Endothelial cell of umbilical vein (primary cell): ENCODE measurements at regions not wholly inside any gene's neighbourhood (a gene's known extent, or its start where the extent isn't known, plus 50 kb on each side); places are given as distances from the start of the nearest gene placed in this dataset.

Source experiments
- BruUV-seq: library from RNA; stranded (reverse); fragments of 400-500 nt; replicated peaks from 2 replicates; lab custom pipeline; 2021; lab: Mats Ljungman, UMichigan
- CTCF ChIA-PET: fragments of 300-600, 350-600 bp; sonication (Branson Sonifier 250); formaldehyde crosslinking; loops from one replicate; lab custom pipeline; 2021; ENCODE audit warnings: antibody characterized with exemption, inconsistent platforms; lab: Charles Lee
- POLR2A ChIA-PET: fragments of 300-600, 350-600 bp; sonication (Branson Sonifier 250); formaldehyde crosslinking; loops from one replicate; lab custom pipeline; 2021; ENCODE audit warnings: antibody characterized with exemption, inconsistent platforms; lab: Charles Lee
- DNase-seq: peaks from one replicate; pipeline ENCODE4 v3.0.0-alpha.2; 2011; ENCODE audit warnings: low read depth, low spot score
- FAIRE-seq: peaks from 2 replicates; lab custom pipeline; 2011; peaks lifted over from hg19 to GRCh38; lab: Jason Lieb, UNC
- H2AFZ ChIP-seq: 2 replicates; pipeline ENCODE4 v1.6.0; 2012; ENCODE audit warnings: low read depth, low read length, control low read depth, inconsistent platforms
- H3K27ac ChIP-seq: 2 replicates; pipeline ENCODE4 v1.5.1; 2011; ENCODE audit warnings: low read depth, mild to moderate bottlenecking, control low read depth, low read length, moderate library complexity; ENCODE audit not compliant: insufficient read depth
- H3K27me3 ChIP-seq, 2 experiments: 2 replicates each; pipeline versions ENCODE4 v1.6.0 to v1.6.1; 2011; ENCODE audit warnings: low read length in 2 of 2, mixed read lengths in 1 of 2; ENCODE audit not compliant: control insufficient read depth in 2 of 2, insufficient read depth in 2 of 2
- H3K36me3 ChIP-seq, 2 experiments: 2 replicates in 1 of 2; 3 replicates in 1 of 2; pipeline ENCODE4 v1.5.1; 2011; ENCODE audit warnings: low read length in 2 of 2, mild to moderate bottlenecking in 1 of 2, moderate library complexity in 1 of 2; ENCODE audit not compliant: control insufficient read depth in 2 of 2, insufficient read depth in 2 of 2; ENCODE audit errors: extremely low read depth in 1 of 2
- H3K4me1 ChIP-seq: 3 replicates; pipeline ENCODE4 v1.5.1; 2011; ENCODE audit warnings: mild to moderate bottlenecking, low read length; ENCODE audit not compliant: control insufficient read depth, insufficient read depth; ENCODE audit errors: extremely low read depth
- H3K4me2 ChIP-seq: 2 replicates; pipeline ENCODE4 v1.6.1; 2011; ENCODE audit warnings: low read length, control low read depth, mixed read lengths; ENCODE audit not compliant: insufficient read depth
- H3K4me3 ChIP-seq, 3 experiments: fragments of 200-600 bp in 1 of 3; sonication (generic), shearing (Covaris generic) in 1 of 3; replicated peaks in 1 of 3; 2 replicates each; pipeline ENCODE4 v1.5.1; 2011 to 2016; ENCODE audit warnings: control low read depth in 3 of 3, low read length in 3 of 3, mild to moderate bottlenecking in 2 of 3, inconsistent platforms in 1 of 3, low read depth in 1 of 3, moderate library complexity in 1 of 3; ENCODE audit not compliant: insufficient read depth in 1 of 3
- H3K79me2 ChIP-seq: 2 replicates; pipeline ENCODE4 v1.6.0; 2012; ENCODE audit warnings: low read length, inconsistent platforms; ENCODE audit not compliant: control insufficient read depth, insufficient read depth
- H3K9ac ChIP-seq: replicated peaks from 2 replicates; pipeline ENCODE3; 2011; ENCODE audit warnings: low read length, control low read depth; ENCODE audit not compliant: insufficient read depth; ENCODE audit errors: extremely low read depth
- H3K9me1 ChIP-seq: replicated peaks from 3 replicates; pipeline ENCODE4 v1.6.0; 2011; ENCODE audit warnings: mild to moderate bottlenecking, low read length; ENCODE audit not compliant: control insufficient read depth, insufficient read depth; ENCODE audit errors: extremely low read depth
- H3K9me3 ChIP-seq: replicated peaks from 2 replicates; pipeline ENCODE4 v1.5.1; 2012; ENCODE audit warnings: low read length, inconsistent platforms; ENCODE audit not compliant: control insufficient read depth, insufficient read depth
- H4K20me1 ChIP-seq: replicated peaks from 2 replicates; pipeline ENCODE3; 2011; ENCODE audit warnings: mild to moderate bottlenecking, low read length; ENCODE audit not compliant: control insufficient read depth, insufficient read depth; ENCODE audit errors: extremely low read depth
- EZH2 ChIP-seq: IDR thresholded peaks from 2 replicates; pipeline ENCODE4 v1.6.1; 2012; ENCODE audit warnings: borderline replicate concordance, low read depth, mild to moderate bottlenecking, moderate library complexity, low read length, inconsistent platforms; ENCODE audit not compliant: severe bottlenecking
- FOS ChIP-seq: IDR thresholded peaks from 2 replicates; pipeline ENCODE4 v1.6.1; 2011; ENCODE audit warnings: mild to moderate bottlenecking, low read length, moderate library complexity, borderline replicate concordance; ENCODE audit not compliant: insufficient read depth
- GATA2 ChIP-seq: IDR thresholded peaks from 2 replicates; pipeline ENCODE4 v1.7.0; 2011; ENCODE audit warnings: low read depth, mild to moderate bottlenecking, moderate library complexity, mixed read lengths, low read length; ENCODE audit not compliant: insufficient read length, insufficient read depth
- JUN ChIP-seq: IDR thresholded peaks from 2 replicates; pipeline ENCODE4 v1.6.1; 2011; ENCODE audit warnings: borderline replicate concordance, low read depth; ENCODE audit not compliant: insufficient read length, insufficient read depth
- MAX ChIP-seq: IDR thresholded peaks from 2 replicates; pipeline ENCODE4 v1.6.1; 2011; ENCODE audit not compliant: insufficient read depth, insufficient read length
- MYC ChIP-seq: IDR thresholded peaks from one replicate; pipeline ENCODE4 v1.6.1; 2011; ENCODE audit warnings: mild to moderate bottlenecking, low read depth, low read length
- POLR2A ChIP-seq: IDR thresholded peaks from 2 replicates; pipeline ENCODE4 v1.6.1; 2012; ENCODE audit warnings: low read depth, mild to moderate bottlenecking, control low read depth, low read length
- POLR2AphosphoS5 ChIP-seq: IDR thresholded peaks from 2 replicates; pipeline ENCODE4 v1.6.1; 2012; ENCODE audit warnings: low read depth, mild to moderate bottlenecking, control low read depth, low read length, moderate library complexity; ENCODE audit not compliant: insufficient read depth
- dilution Hi-C: fragments of 300-500 bp; cut with MboI; formaldehyde crosslinking; loops from one replicate; pipeline ENCODE4 v1.15.0; 2019; ENCODE audit warnings: low sequenced_read_pairs; ENCODE audit not compliant: extremely low pct_ligation_motif_present
- intact Hi-C: fragments of 100-400 bp; cut with micrococcal nuclease; formaldehyde crosslinking; loops from one replicate; pipeline ENCODE4 v1.10.0; 2022
- TF ChIP-seq, protein P1 (sequence below), 2 donors: IDR thresholded peaks; 1 replicate in 1 of 2; 2 replicates in 1 of 2; pipeline ENCODE4 v1.5.1; 2011; ENCODE audit warnings: low read length in 2 of 2, mild to moderate bottlenecking in 2 of 2, moderate library complexity in 2 of 2, control low read depth in 1 of 2, inconsistent platforms in 1 of 2, low read depth in 1 of 2; ENCODE audit not compliant: insufficient read depth in 1 of 2; ENCODE audit errors: extremely low read depth in 1 of 2

- H3K4me3 ChIP-seq = no peak overlapping the region
- H4K20me1 ChIP-seq = no peaks in the 10 kb centered on the region
- no peaks in the 10 kb centered on the region for H3K36me3 ChIP-seq
- POLR2A ChIA-PET = no interaction called here
- no TSS peak for BruUV-seq
- no peak overlapping the region for H2AFZ ChIP-seq
- dilution Hi-C loops (no loop called here), intact Hi-C loops (no loop called here)
- no peaks in the 10 kb centered on the region for H3K79me2 ChIP-seq
- H3K9ac ChIP-seq = no peak overlapping the region
- H3K4me1 ChIP-seq = no peaks in the 10 kb centered on the region
- TF ChIP-seq EZH2 = no peak
- TF ChIP-seq JUN = no peak
- TF ChIP-seq, protein P1, sequence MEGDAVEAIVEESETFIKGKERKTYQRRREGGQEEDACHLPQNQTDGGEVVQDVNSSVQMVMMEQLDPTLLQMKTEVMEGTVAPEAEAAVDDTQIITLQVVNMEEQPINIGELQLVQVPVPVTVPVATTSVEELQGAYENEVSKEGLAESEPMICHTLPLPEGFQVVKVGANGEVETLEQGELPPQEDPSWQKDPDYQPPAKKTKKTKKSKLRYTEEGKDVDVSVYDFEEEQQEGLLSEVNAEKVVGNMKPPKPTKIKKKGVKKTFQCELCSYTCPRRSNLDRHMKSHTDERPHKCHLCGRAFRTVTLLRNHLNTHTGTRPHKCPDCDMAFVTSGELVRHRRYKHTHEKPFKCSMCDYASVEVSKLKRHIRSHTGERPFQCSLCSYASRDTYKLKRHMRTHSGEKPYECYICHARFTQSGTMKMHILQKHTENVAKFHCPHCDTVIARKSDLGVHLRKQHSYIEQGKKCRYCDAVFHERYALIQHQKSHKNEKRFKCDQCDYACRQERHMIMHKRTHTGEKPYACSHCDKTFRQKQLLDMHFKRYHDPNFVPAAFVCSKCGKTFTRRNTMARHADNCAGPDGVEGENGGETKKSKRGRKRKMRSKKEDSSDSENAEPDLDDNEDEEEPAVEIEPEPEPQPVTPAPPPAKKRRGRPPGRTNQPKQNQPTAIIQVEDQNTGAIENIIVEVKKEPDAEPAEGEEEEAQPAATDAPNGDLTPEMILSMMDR (IDR thresholded peaks at IDR 0.05; ENCODE audit: extremely low read depth in 1 of 2, insufficient read depth in 1 of 2, low read depth in 1 of 2, low read length in 2 of 2) = no peak
- no peak for TF ChIP-seq GATA2
- TF ChIP-seq POLR2A = no peak
- no peak for TF ChIP-seq MYC
- no peak for TF ChIP-seq POLR2AphosphoS5
- TF ChIP-seq MAX = no peak
- TF ChIP-seq FOS = no peak
- CTCF ChIA-PET = no interaction called here
- FAIRE-seq = no peak
- no peak overlapping the region for H3K27ac ChIP-seq
- no peak for DNase-seq
- H3K9me3 ChIP-seq = no peaks in the 10 kb centered on the region
- H3K27me3 ChIP-seq = no peaks in the 10 kb centered on the region
- no peak overlapping the region for H3K4me2 ChIP-seq
- no peaks in the 10 kb centered on the region for H3K9me1 ChIP-seq
Measured at GRCh38 chr11:134758342-134758931, 346.4 kb upstream of the B3GAT1 start.
